GM23338 (cell line): ENCODE measurements at regions not wholly inside any gene's neighbourhood (a gene's known extent, or its start where the extent isn't known, plus 50 kb on each side); places are given as distances from the start of the nearest gene placed in this dataset.

Source experiments
- ATAC-seq: fragments of 200-7000 bp; cut with Tn5 transposase; 3 replicates; pipeline ENCODE4 v1.9.1; 2020
- DNase-seq: peaks from one replicate; pipeline ENCODE4 v3.0.0-alpha.2; 2015; ENCODE audit warnings: low spot score
- H2AFZ ChIP-seq: fragments of 200-600 bp; sonication (generic); 2 replicates; pipeline ENCODE4 v1.8.0; 2016; ENCODE audit warnings: antibody characterized with exemption, mild to moderate bottlenecking, moderate library complexity
- H3F3A ChIP-seq: fragments of 200-600 bp; sonication (generic); replicated peaks from 2 replicates; pipeline ENCODE4 v1.8.0; 2017; ENCODE audit warnings: antibody characterized with exemption, mixed run types, low read depth
- H3K27ac ChIP-seq: fragments of 200-600 bp; sonication (generic); 2 replicates; pipeline ENCODE4 v1.6.1; 2016; ENCODE audit warnings: low read depth
- H3K27me3 ChIP-seq: fragments of 200-600 bp; sonication (generic); 2 replicates; pipeline ENCODE4 v1.8.0; 2016; ENCODE audit warnings: mild to moderate bottlenecking, mixed run types, moderate library complexity; ENCODE audit not compliant: insufficient read depth
- H3K36me3 ChIP-seq: fragments of 200-600 bp; sonication (generic); 2 replicates; pipeline ENCODE4 v1.8.0; 2016; ENCODE audit warnings: mild to moderate bottlenecking; ENCODE audit not compliant: insufficient read depth
- H3K4me1 ChIP-seq: fragments of 200-600 bp; sonication (generic); 2 replicates; pipeline ENCODE4 v1.8.0; 2016; ENCODE audit warnings: mild to moderate bottlenecking, moderate library complexity; ENCODE audit not compliant: insufficient read depth
- H3K4me2 ChIP-seq: fragments of 200-600 bp; sonication (generic); 2 replicates; pipeline ENCODE4 v1.7.1; 2017; ENCODE audit warnings: mixed run types
- H3K4me3 ChIP-seq: fragments of 200-600 bp; sonication (generic); 2 replicates; pipeline ENCODE4 v1.6.1; 2016; ENCODE audit warnings: mixed run types
- H3K79me2 ChIP-seq: fragments of 200-600 bp; sonication (generic); replicated peaks from 2 replicates; pipeline ENCODE4 v1.8.0; 2017; ENCODE audit warnings: mild to moderate bottlenecking; ENCODE audit not compliant: insufficient read depth
- H3K9me2 ChIP-seq: fragments of 200-600 bp; sonication (generic); 2 replicates; pipeline ENCODE4 v1.8.0; 2017; ENCODE audit not compliant: insufficient read depth
- H4K20me1 ChIP-seq: fragments of 200-600 bp; sonication (generic); replicated peaks from 2 replicates; pipeline ENCODE4 v1.8.0; 2017; ENCODE audit warnings: mild to moderate bottlenecking; ENCODE audit not compliant: insufficient read depth
- H3K27ac Mint-ChIP-seq: 2 replicates; pipeline ENCODE4 v1.8.0; 2020; ENCODE audit warnings: inconsistent platforms, mild to moderate bottlenecking, moderate library complexity, mixed read lengths
- H3K27me3 Mint-ChIP-seq: 3 replicates; pipeline ENCODE4 v1.8.0; 2022; ENCODE audit warnings: low read depth, mild to moderate bottlenecking, moderate library complexity, mixed read lengths, inconsistent platforms; ENCODE audit not compliant: insufficient read depth, poor library complexity
- H3K36me3 Mint-ChIP-seq: 3 replicates; pipeline ENCODE4 v1.8.0; 2021; ENCODE audit warnings: low read depth, mild to moderate bottlenecking, inconsistent platforms, moderate library complexity, mixed read lengths
- H3K4me1 Mint-ChIP-seq: 3 replicates; pipeline ENCODE4 v1.8.0; 2020; ENCODE audit warnings: mild to moderate bottlenecking, inconsistent platforms, mixed read lengths
- H3K4me3 Mint-ChIP-seq: 3 replicates; pipeline ENCODE4 v1.8.0; 2021; ENCODE audit warnings: moderate library complexity, mild to moderate bottlenecking, inconsistent platforms, mixed read lengths
- H3K9me3 Mint-ChIP-seq: 3 replicates; pipeline ENCODE4 v1.8.0; 2020; ENCODE audit warnings: moderate library complexity, mild to moderate bottlenecking, inconsistent platforms, mixed read lengths
- CREB1 ChIP-seq: fragments of 250-450 bp; sonication (Bioruptor Pico); IDR thresholded peaks from 2 replicates; pipeline ENCODE4 v1.5.0; 2020; ENCODE audit warnings: low read depth, mild to moderate bottlenecking, moderate library complexity
- EZH2phosphoT487 ChIP-seq: fragments of 200-600 bp; sonication (generic); IDR thresholded peaks from one replicate; pipeline ENCODE4 v1.8.1; 2018; ENCODE audit warnings: antibody characterized with exemption; ENCODE audit not compliant: unreplicated experiment
- NANOG ChIP-seq: IDR thresholded peaks from 2 replicates; pipeline ENCODE4 v1.6.1; 2016; ENCODE audit warnings: antibody characterized with exemption, borderline replicate concordance
- POLR2AphosphoS5 ChIP-seq: IDR thresholded peaks from 2 replicates; pipeline ENCODE4 v1.6.1; 2016; ENCODE audit warnings: antibody characterized with exemption, low read depth
- ZNF114 ChIP-seq: fragments of 250-450 bp; sonication (Bioruptor Pico); IDR thresholded peaks from 2 replicates; pipeline ENCODE4 v1.5.0; 2020; ENCODE audit warnings: mild to moderate bottlenecking, moderate library complexity
- ZNF331 ChIP-seq: fragments of 250-450 bp; sonication (Bioruptor Pico); IDR thresholded peaks from 2 replicates; pipeline ENCODE4 v1.5.0; 2020; ENCODE audit warnings: low read depth, mild to moderate bottlenecking, moderate library complexity
- TF ChIP-seq, protein P1 (sequence below), 2 experiments: fragments of 200-600 bp in 1 of 2; sonication (generic) in 1 of 2; conservative IDR thresholded peaks; 2 replicates each; pipeline versions ENCODE4 v1.5.1 to v1.6.1; 2016 to 2017; ENCODE audit warnings: antibody characterized with exemption in 2 of 2, low read depth in 2 of 2, mild to moderate bottlenecking in 2 of 2, moderate library complexity in 1 of 2
- TF ChIP-seq, protein P2 (sequence below): IDR thresholded peaks from 2 replicates; pipeline ENCODE4 v1.6.1; 2016; ENCODE audit warnings: antibody characterized with exemption
- TF ChIP-seq, protein P3 (sequence below): IDR thresholded peaks from one replicate; pipeline ENCODE4 v1.6.1; 2018; ENCODE audit warnings: antibody characterized with exemption; ENCODE audit not compliant: unreplicated experiment
- TF ChIP-seq, protein P4 (sequence below): fragments of 250-450 bp; sonication (Bioruptor Pico); IDR thresholded peaks from 2 replicates; pipeline ENCODE4 v1.5.0; 2020; ENCODE audit warnings: mild to moderate bottlenecking, moderate library complexity

DNA sequence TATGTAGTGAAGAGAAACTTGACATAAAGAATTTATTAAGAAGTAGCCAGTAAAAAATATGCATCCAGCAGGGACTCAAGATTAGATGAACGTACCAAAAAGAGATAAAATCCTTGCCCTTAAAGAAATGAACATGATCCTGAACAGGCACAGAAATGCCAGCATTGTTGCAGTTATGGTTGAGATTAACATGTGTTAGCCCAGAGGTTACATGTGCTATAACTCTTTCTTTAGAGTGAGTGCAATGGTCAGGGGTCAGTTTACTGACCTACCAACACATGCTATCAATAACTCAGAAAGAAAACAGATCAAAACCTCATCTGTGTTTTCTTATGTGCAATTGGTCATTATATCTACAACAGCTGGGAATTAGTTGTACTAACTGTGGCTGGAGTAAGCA lies 166.1 kb upstream of the NDST3 start:
- ATAC-seq (no peak), DNase-seq (no peak)
- Histone ChIP-seq H2AFZ (no peak overlapping the region), H3K27ac (no peak overlapping the region), H3K79me2 (no peaks in the 10 kb centered on the region), H3K4me3 (no peak overlapping the region), H3K4me1 (0 out of 2 replicates have a peak, but pooled peaks cover 3% of the 10 kb centered on the region), H3K27me3 (no peaks in the 10 kb centered on the region), H3K4me2 (no peak overlapping the region), H3F3A (no peaks in the 10 kb centered on the region), H4K20me1 (no peaks in the 10 kb centered on the region), H3K36me3 (no peaks in the 10 kb centered on the region), H3K9me2 (no peaks in the 10 kb centered on the region)
- no peaks in the 10 kb centered on the region for H3K9me3 Mint-ChIP-seq
- peaks cover 3% of the 10 kb centered on the region; the same call in 1 of the 3 replicates for H3K36me3 Mint-ChIP-seq
- no peak overlapping the region for H3K27ac Mint-ChIP-seq
- no peak overlapping the region for H3K4me3 Mint-ChIP-seq
- H3K4me1 Mint-ChIP-seq: peaks cover 4% of the 10 kb centered on the region; the same call in 2 of the 3 replicates
- TF ChIP-seq, protein P1, sequence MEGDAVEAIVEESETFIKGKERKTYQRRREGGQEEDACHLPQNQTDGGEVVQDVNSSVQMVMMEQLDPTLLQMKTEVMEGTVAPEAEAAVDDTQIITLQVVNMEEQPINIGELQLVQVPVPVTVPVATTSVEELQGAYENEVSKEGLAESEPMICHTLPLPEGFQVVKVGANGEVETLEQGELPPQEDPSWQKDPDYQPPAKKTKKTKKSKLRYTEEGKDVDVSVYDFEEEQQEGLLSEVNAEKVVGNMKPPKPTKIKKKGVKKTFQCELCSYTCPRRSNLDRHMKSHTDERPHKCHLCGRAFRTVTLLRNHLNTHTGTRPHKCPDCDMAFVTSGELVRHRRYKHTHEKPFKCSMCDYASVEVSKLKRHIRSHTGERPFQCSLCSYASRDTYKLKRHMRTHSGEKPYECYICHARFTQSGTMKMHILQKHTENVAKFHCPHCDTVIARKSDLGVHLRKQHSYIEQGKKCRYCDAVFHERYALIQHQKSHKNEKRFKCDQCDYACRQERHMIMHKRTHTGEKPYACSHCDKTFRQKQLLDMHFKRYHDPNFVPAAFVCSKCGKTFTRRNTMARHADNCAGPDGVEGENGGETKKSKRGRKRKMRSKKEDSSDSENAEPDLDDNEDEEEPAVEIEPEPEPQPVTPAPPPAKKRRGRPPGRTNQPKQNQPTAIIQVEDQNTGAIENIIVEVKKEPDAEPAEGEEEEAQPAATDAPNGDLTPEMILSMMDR (conservative IDR thresholded peaks at IDR 0.05; ENCODE audit: low read depth in 2 of 2): no peak
- TF ChIP-seq, protein P2, sequence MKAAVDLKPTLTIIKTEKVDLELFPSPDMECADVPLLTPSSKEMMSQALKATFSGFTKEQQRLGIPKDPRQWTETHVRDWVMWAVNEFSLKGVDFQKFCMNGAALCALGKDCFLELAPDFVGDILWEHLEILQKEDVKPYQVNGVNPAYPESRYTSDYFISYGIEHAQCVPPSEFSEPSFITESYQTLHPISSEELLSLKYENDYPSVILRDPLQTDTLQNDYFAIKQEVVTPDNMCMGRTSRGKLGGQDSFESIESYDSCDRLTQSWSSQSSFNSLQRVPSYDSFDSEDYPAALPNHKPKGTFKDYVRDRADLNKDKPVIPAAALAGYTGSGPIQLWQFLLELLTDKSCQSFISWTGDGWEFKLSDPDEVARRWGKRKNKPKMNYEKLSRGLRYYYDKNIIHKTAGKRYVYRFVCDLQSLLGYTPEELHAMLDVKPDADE: no peak
- no peak for TF ChIP-seq POLR2AphosphoS5
- no peak for TF ChIP-seq NANOG
- TF ChIP-seq, protein P3, sequence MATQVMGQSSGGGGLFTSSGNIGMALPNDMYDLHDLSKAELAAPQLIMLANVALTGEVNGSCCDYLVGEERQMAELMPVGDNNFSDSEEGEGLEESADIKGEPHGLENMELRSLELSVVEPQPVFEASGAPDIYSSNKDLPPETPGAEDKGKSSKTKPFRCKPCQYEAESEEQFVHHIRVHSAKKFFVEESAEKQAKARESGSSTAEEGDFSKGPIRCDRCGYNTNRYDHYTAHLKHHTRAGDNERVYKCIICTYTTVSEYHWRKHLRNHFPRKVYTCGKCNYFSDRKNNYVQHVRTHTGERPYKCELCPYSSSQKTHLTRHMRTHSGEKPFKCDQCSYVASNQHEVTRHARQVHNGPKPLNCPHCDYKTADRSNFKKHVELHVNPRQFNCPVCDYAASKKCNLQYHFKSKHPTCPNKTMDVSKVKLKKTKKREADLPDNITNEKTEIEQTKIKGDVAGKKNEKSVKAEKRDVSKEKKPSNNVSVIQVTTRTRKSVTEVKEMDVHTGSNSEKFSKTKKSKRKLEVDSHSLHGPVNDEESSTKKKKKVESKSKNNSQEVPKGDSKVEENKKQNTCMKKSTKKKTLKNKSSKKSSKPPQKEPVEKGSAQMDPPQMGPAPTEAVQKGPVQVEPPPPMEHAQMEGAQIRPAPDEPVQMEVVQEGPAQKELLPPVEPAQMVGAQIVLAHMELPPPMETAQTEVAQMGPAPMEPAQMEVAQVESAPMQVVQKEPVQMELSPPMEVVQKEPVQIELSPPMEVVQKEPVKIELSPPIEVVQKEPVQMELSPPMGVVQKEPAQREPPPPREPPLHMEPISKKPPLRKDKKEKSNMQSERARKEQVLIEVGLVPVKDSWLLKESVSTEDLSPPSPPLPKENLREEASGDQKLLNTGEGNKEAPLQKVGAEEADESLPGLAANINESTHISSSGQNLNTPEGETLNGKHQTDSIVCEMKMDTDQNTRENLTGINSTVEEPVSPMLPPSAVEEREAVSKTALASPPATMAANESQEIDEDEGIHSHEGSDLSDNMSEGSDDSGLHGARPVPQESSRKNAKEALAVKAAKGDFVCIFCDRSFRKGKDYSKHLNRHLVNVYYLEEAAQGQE: no peak
- no peak for TF ChIP-seq CREB1 (CRISPR knock-in tag)
- TF ChIP-seq ZNF331 (CRISPR knock-in tag): no peak
- no peak for TF ChIP-seq EZH2phosphoT487
- TF ChIP-seq, protein P4, sequence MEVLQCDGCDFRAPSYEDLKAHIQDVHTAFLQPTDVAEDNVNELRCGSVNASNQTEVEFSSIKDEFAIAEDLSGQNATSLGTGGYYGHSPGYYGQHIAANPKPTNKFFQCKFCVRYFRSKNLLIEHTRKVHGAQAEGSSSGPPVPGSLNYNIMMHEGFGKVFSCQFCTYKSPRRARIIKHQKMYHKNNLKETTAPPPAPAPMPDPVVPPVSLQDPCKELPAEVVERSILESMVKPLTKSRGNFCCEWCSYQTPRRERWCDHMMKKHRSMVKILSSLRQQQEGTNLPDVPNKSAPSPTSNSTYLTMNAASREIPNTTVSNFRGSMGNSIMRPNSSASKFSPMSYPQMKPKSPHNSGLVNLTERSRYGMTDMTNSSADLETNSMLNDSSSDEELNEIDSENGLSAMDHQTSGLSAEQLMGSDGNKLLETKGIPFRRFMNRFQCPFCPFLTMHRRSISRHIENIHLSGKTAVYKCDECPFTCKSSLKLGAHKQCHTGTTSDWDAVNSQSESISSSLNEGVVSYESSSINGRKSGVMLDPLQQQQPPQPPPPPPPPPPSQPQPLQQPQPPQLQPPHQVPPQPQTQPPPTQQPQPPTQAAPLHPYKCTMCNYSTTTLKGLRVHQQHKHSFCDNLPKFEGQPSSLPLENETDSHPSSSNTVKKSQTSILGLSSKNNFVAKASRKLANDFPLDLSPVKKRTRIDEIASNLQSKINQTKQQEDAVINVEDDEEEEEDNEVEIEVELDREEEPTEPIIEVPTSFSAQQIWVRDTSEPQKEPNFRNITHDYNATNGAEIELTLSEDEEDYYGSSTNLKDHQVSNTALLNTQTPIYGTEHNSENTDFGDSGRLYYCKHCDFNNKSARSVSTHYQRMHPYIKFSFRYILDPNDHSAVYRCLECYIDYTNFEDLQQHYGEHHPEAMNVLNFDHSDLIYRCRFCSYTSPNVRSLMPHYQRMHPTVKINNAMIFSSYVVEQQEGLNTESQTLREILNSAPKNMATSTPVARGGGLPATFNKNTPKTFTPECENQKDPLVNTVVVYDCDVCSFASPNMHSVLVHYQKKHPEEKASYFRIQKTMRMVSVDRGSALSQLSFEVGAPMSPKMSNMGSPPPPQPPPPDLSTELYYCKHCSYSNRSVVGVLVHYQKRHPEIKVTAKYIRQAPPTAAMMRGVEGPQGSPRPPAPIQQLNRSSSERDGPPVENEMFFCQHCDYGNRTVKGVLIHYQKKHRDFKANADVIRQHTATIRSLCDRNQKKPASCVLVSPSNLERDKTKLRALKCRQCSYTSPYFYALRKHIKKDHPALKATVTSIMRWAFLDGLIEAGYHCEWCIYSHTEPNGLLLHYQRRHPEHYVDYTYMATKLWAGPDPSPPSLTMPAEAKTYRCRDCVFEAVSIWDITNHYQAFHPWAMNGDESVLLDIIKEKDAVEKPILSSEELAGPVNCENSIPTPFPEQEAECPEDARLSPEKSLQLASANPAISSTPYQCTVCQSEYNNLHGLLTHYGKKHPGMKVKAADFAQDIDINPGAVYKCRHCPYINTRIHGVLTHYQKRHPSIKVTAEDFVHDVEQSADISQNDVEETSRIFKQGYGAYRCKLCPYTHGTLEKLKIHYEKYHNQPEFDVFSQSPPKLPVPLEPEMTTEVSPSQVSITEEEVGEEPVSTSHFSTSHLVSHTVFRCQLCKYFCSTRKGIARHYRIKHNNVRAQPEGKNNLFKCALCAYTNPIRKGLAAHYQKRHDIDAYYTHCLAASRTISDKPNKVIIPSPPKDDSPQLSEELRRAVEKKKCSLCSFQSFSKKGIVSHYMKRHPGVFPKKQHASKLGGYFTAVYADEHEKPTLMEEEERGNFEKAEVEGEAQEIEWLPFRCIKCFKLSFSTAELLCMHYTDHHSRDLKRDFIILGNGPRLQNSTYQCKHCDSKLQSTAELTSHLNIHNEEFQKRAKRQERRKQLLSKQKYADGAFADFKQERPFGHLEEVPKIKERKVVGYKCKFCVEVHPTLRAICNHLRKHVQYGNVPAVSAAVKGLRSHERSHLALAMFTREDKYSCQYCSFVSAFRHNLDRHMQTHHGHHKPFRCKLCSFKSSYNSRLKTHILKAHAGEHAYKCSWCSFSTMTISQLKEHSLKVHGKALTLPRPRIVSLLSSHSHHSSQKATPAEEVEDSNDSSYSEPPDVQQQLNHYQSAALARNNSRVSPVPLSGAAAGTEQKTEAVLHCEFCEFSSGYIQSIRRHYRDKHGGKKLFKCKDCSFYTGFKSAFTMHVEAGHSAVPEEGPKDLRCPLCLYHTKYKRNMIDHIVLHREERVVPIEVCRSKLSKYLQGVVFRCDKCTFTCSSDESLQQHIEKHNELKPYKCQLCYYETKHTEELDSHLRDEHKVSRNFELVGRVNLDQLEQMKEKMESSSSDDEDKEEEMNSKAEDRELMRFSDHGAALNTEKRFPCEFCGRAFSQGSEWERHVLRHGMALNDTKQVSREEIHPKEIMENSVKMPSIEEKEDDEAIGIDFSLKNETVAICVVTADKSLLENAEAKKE (CRISPR knock-in tag): no peak
- no peak for TF ChIP-seq ZNF114 (CRISPR knock-in tag)
- no peaks in the 10 kb centered on the region for H3K27me3 Mint-ChIP-seq
